Kidney epithelial cell (primary cell): ENCODE measurements at regions not wholly inside any gene's neighbourhood (a gene's known extent, or its start where the extent isn't known, plus 50 kb on each side); places are given as distances from the start of the nearest gene placed in this dataset.

ENCODE experiments used
- DNase-seq: peaks from one replicate; pipeline ENCODE4 v3.0.0-alpha.2; 2010; ENCODE audit warnings: low read depth
- H3K27me3 ChIP-seq: 2 replicates; pipeline ENCODE4 v1.6.0; 2011; ENCODE audit warnings: low read length; ENCODE audit not compliant: control insufficient read depth, insufficient read depth
- H3K36me3 ChIP-seq: 2 replicates; pipeline ENCODE4 v1.5.1; 2011; ENCODE audit warnings: low read length; ENCODE audit not compliant: control insufficient read depth, insufficient read depth
- H3K4me3 ChIP-seq: 2 replicates; pipeline ENCODE4 v1.5.1; 2011; ENCODE audit warnings: low read depth, mild to moderate bottlenecking, control low read depth, low read length
- TF ChIP-seq, protein P1 (sequence below): IDR thresholded peaks from 2 replicates; pipeline ENCODE4 v1.5.1; 2011; ENCODE audit warnings: mild to moderate bottlenecking, moderate library complexity, low read length, control low read depth, inconsistent platforms; ENCODE audit not compliant: insufficient read depth, poor library complexity, severe bottlenecking

DNA sequence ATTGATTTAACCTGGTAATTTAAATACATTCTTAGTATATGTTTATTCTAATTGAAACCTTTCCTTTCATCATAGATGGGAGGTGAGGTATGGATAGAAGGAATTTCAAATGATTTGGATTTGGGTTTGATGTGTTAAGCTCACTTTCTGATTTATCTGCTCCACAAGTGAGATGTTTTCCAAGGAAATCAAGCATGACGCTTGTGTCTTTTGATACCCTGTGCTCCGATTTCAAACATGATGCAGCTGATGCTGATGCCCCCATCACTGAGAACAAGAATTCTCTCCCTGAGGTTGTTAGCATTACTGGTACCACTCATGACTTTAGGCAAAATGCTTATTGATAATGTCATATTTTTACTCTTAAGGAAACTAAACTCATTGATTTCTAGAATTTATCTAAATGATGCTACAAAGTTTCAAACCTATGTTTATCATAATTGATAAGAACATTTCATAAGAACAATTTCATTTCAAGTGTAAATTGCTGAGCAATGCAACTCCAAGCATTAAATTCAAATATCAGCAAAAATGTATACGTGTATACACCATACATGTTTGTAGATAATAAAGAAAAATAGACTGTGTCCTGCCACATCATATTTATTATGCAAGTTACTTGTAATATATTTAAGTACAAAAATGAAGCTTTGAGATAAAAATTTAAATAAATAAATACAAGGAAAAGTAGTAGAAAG is 75.5 kb upstream of the LRIG3 start:
- Histone ChIP-seq H3K27me3 (no peaks in the 10 kb centered on the region), H3K36me3 (no peaks in the 10 kb centered on the region), H3K4me3 (no peak overlapping the region)
- TF ChIP-seq, protein P1, sequence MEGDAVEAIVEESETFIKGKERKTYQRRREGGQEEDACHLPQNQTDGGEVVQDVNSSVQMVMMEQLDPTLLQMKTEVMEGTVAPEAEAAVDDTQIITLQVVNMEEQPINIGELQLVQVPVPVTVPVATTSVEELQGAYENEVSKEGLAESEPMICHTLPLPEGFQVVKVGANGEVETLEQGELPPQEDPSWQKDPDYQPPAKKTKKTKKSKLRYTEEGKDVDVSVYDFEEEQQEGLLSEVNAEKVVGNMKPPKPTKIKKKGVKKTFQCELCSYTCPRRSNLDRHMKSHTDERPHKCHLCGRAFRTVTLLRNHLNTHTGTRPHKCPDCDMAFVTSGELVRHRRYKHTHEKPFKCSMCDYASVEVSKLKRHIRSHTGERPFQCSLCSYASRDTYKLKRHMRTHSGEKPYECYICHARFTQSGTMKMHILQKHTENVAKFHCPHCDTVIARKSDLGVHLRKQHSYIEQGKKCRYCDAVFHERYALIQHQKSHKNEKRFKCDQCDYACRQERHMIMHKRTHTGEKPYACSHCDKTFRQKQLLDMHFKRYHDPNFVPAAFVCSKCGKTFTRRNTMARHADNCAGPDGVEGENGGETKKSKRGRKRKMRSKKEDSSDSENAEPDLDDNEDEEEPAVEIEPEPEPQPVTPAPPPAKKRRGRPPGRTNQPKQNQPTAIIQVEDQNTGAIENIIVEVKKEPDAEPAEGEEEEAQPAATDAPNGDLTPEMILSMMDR, result no peak
- no peak for DNase-seq

DNA sequence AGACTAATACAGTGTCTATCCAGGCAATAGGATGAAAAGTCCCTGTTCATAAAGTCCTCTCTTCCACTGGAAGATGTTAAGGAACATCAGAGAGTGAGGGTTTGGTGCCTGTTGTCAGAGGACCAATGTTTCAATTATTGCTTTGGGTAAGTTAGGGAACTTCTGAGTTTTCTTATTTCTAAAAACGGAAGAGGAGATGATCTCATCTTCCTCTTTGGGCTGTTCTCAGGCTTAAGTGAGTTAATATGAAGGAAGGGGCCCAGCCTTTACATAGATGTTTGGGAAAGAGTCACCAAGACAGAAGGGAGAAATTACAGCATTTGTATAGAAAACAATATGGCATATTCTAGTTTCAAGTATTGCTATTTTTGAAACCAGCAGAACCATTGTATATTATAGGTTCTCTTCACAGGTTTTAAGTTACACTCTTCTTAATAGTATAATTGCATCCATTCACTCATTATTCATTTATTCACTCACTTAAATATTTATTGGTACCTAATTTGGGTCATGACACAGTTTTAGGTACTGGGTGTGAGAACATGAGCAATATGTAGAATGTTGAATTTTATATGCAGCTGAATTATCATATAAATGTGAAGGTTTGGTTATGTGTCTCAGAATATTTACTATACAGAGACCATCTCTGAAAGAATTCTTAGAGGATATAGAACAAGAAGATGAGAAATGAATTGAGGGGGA is 68.5 kb upstream of the LRIG3 start:
- H3K27me3 ChIP-seq, result no peaks in the 10 kb centered on the region
- H3K4me3 ChIP-seq, result no peak overlapping the region
- H3K36me3 ChIP-seq, result no peaks in the 10 kb centered on the region
- no peak for DNase-seq
- TF ChIP-seq, protein P1, result no peak

DNA sequence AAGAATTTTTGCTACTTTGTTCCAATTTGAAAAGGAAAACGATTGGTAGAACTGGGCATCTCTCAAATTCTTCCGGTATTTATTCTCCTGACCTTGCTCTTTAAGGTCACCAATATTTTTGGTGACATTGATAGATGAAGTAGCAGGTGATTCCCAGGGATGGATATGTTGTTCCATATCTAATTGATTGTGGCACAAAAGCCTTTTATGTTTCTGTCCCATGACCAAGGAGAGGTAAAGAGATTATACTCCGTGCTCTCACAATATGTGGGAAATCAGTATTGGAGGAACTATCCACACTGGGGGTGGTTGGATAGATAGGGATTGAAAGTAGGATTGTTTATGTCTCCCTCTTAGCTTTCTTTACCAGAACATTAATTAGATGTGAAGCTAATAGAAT is 61.7 kb upstream of the LRIG3 start:
- TF ChIP-seq, protein P1, result no peak
- H3K36me3 ChIP-seq, result no peaks in the 10 kb centered on the region
- H3K4me3 ChIP-seq, result no peak overlapping the region
- no peak for DNase-seq
- no peaks in the 10 kb centered on the region for H3K27me3 ChIP-seq

DNA sequence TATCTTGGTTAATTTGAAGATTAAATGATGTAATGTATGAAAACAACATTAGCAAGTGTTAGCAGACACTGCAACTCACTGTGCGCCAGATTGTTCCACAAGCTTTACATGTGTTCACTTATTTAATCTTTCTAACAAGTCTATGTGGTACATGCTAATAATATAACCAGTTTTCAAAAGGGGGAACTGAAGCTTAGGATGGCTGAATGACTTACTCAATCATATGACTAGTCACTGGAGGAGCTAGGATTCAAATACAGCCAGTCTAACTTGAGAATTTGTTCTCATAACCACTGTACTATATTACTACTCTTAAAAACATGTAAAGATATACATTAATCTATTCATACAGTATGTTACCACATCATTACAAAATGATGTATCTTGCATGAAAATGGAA is 60.5 kb upstream of the LRIG3 start:
- TF ChIP-seq, protein P1, result no peak
- Histone ChIP-seq H3K36me3 (no peaks in the 10 kb centered on the region), H3K4me3 (no peak overlapping the region), H3K27me3 (no peaks in the 10 kb centered on the region)
- DNase-seq, result no peak

DNA sequence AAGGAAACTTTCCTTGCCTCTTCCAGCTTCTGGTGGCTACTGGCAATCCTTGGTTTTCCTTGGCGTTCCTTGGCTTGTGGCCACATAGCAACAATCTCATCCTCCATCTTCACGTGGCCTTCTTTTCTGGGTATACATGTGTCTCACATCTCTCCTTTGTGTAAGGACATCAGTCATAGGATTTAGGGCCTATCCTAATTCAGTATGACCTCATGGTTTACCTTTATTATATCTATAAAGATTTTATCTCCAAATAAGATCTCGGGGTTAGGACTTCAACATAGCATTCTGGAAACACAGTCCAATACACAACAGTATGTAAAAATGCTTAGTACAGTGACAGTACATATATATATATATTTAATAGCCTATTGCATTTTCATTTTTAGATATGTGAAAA is 58.4 kb upstream of the LRIG3 start:
- DNase-seq, result no peak
- TF ChIP-seq, protein P1, result no peak
- no peak overlapping the region for H3K4me3 ChIP-seq
- no peaks in the 10 kb centered on the region for H3K27me3 ChIP-seq
- no peaks in the 10 kb centered on the region for H3K36me3 ChIP-seq

DNA sequence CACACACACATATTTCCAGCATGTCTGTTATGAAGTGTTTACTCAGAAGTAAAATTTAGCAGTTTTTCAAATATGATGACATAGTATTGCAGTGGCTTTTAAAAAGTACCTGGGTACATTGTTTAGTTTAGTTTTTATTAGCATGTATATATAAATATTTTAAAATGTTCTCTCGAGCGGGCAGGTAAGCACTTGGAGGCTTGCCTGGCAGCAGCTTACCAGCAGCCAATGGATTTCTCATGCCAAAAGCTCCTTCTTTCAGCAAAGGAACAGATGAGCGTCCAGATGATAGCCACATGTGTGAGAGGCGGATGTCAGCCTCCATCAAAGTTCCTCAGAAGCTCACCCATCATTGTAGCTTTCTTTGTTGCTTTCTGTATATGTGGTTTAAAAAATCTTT is 57.2 kb upstream of the LRIG3 start:
- Histone ChIP-seq H3K27me3 (no peaks in the 10 kb centered on the region), H3K4me3 (no peak overlapping the region), H3K36me3 (no peaks in the 10 kb centered on the region)
- TF ChIP-seq, protein P1, result no peak
- no peak for DNase-seq
